Trophoblast cell (in vitro differentiated cells and primary cell): ENCODE measurements at regions not wholly inside any gene's neighbourhood (a gene's known extent, or its start where the extent isn't known, plus 50 kb on each side); places are given as distances from the start of the nearest gene placed in this dataset.

ENCODE experiments used
- DNase-seq, 2 donors: peaks; one replicate each; pipeline ENCODE4 v3.0.0-alpha.2; 2016
- H2AFZ ChIP-seq: 2 replicates; pipeline ENCODE4 v1.6.1; 2013; ENCODE audit warnings: low read length, moderate library complexity, mild to moderate bottlenecking; ENCODE audit not compliant: insufficient read depth, poor library complexity
- H2AK5ac ChIP-seq: 2 replicates; pipeline ENCODE4 v1.6.1; 2013; ENCODE audit warnings: mild to moderate bottlenecking, low read length
- H2BK120ac ChIP-seq: 2 replicates; pipeline ENCODE4 v1.6.1; 2013; ENCODE audit warnings: low read length, mild to moderate bottlenecking, moderate library complexity; ENCODE audit not compliant: insufficient read depth, poor library complexity
- H2BK12ac ChIP-seq: 2 replicates; pipeline ENCODE4 v1.6.1; 2013; ENCODE audit warnings: mild to moderate bottlenecking, low read length, moderate library complexity
- H2BK5ac ChIP-seq: 2 replicates; pipeline ENCODE4 v1.6.1; 2013; ENCODE audit warnings: low read length, low read depth, moderate library complexity, mild to moderate bottlenecking; ENCODE audit not compliant: poor library complexity
- H3K14ac ChIP-seq: 2 replicates; pipeline ENCODE4 v1.6.1; 2013; ENCODE audit warnings: mild to moderate bottlenecking, low read length
- H3K18ac ChIP-seq: 2 replicates; pipeline ENCODE4 v1.6.1; 2013; ENCODE audit warnings: mild to moderate bottlenecking, low read length
- H3K23ac ChIP-seq: 2 replicates; pipeline ENCODE4 v1.6.1; 2013; ENCODE audit warnings: low read length
- H3K27ac ChIP-seq: 2 replicates; pipeline ENCODE4 v1.5.1; 2013; ENCODE audit warnings: low read depth, mild to moderate bottlenecking, inconsistent platforms, low read length, moderate library complexity
- H3K27me3 ChIP-seq: 2 replicates; pipeline ENCODE4 v1.6.1; 2013; ENCODE audit warnings: inconsistent platforms, mild to moderate bottlenecking, low read length, moderate library complexity; ENCODE audit not compliant: insufficient read depth
- H3K36me3 ChIP-seq, 2 experiments: 1 replicate in 1 of 2; 2 replicates in 1 of 2; pipeline ENCODE4 v1.6.1; 2013; ENCODE audit warnings: low read length in 2 of 2, mild to moderate bottlenecking in 2 of 2, moderate library complexity in 1 of 2; ENCODE audit not compliant: insufficient read depth in 2 of 2, control insufficient read depth in 1 of 2
- H3K4ac ChIP-seq: 2 replicates; pipeline ENCODE4 v1.6.1; 2013; ENCODE audit warnings: low read depth, mild to moderate bottlenecking, low read length, moderate library complexity
- H3K4me1 ChIP-seq, 2 experiments: 1 replicate in 1 of 2; 2 replicates in 1 of 2; pipeline ENCODE4 v1.6.1; 2013; ENCODE audit warnings: low read length in 2 of 2, mild to moderate bottlenecking in 2 of 2, moderate library complexity in 1 of 2; ENCODE audit not compliant: insufficient read depth in 2 of 2, control insufficient read depth in 1 of 2
- H3K4me2 ChIP-seq: 2 replicates; pipeline ENCODE4 v1.6.1; 2013; ENCODE audit warnings: inconsistent platforms, mild to moderate bottlenecking, low read length, moderate library complexity
- H3K4me3 ChIP-seq: 2 replicates; pipeline ENCODE4 v1.5.1; 2013; ENCODE audit warnings: mild to moderate bottlenecking, low read depth, low read length, inconsistent platforms
- H3K79me1 ChIP-seq: one replicate; pipeline ENCODE4 v1.6.1; 2013; ENCODE audit warnings: low read length
- H3K79me2 ChIP-seq: 2 replicates; pipeline ENCODE4 v1.6.1; 2013; ENCODE audit warnings: low read length, mild to moderate bottlenecking; ENCODE audit not compliant: control insufficient read depth, insufficient read depth, poor library complexity
- H3K9ac ChIP-seq: 2 replicates; pipeline ENCODE4 v1.6.1; 2013; ENCODE audit warnings: mild to moderate bottlenecking, low read length
- H3K9me3 ChIP-seq: 2 replicates; pipeline ENCODE4 v1.6.1; 2013; ENCODE audit warnings: low read depth, mild to moderate bottlenecking, control low read depth, inconsistent platforms, low read length; ENCODE audit not compliant: insufficient read depth
- H4K12ac ChIP-seq: 2 replicates; pipeline ENCODE4 v1.6.1; 2013; ENCODE audit warnings: low read depth, mild to moderate bottlenecking, low read length, moderate library complexity
- H4K8ac ChIP-seq: 2 replicates; pipeline ENCODE4 v1.6.1; 2013; ENCODE audit warnings: low read depth, mild to moderate bottlenecking, low read length, moderate library complexity
- H4K91ac ChIP-seq: one replicate; pipeline ENCODE4 v1.6.1; 2013; ENCODE audit warnings: low read depth, mild to moderate bottlenecking, low read length, moderate library complexity
- WGBS: extraction: QIAGEN DNeasy Blood & Tissue Kit; methylation state at CpG from one replicate; pipeline ENCODE4 v1.1.7; 2013; ENCODE audit warnings: missing lambda C conversion rate; ENCODE audit not compliant: insufficient read length, insufficient coverage; ENCODE audit errors: extremely low coverage; 5-methylcytosine and 5-hydroxymethylcytosine counted together

DNA sequence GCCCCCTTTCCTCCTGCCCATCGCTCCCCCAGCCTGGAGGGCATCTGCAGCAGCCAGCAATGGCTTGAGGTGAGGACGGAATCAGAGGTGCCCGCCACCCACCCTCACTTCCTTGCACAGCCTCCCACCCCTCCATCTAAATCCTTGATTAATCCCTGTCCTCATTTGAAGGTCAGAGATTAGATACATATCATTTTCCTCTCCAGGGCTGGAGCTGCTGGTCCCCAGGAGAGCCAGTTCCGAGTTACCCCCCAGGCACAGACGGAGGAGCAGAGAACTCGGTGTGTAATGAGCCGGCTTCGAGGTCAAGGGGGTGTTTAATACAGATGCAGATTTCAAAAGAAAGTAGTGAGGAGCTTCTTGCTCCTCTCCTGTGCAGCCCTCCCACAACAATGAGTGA, 542.1 kb downstream of the MN1 start:
- H3K27me3 ChIP-seq: no peaks in the 10 kb centered on the region
- H3K4me2 ChIP-seq: no peak overlapping the region
- H2BK120ac ChIP-seq: no peak overlapping the region
- H2BK12ac ChIP-seq: no peak overlapping the region
- H4K8ac ChIP-seq: no peak overlapping the region
- no peak overlapping the region for H3K27ac ChIP-seq
- no peak overlapping the region for H3K4ac ChIP-seq
- H2BK5ac ChIP-seq: no peak overlapping the region
- H3K9me3 ChIP-seq: peaks cover 6% of the 10 kb centered on the region
- peaks cover 5% of the 10 kb centered on the region for H3K79me1 ChIP-seq
- no peak for DNase-seq
- H3K4me1 ChIP-seq: peaks cover 5 to 8% of the 10 kb centered on the region in 2 experiments
- H3K18ac ChIP-seq: no peak overlapping the region
- peaks cover 3% of the 10 kb centered on the region for H3K79me2 ChIP-seq
- H3K23ac ChIP-seq: no peak overlapping the region
- H3K14ac ChIP-seq: no peak overlapping the region
- H2AFZ ChIP-seq: no peak overlapping the region
- H4K12ac ChIP-seq: no peak overlapping the region
- no peak overlapping the region for H3K4me3 ChIP-seq
- no CpG with 5 or more reads among the region's 8 CpGs for WGBS
- H3K36me3 ChIP-seq: no peaks in the 10 kb centered on the region
- no peak overlapping the region for H4K91ac ChIP-seq
- no peak overlapping the region for H3K9ac ChIP-seq
- H2AK5ac ChIP-seq: no peak overlapping the region

DNA sequence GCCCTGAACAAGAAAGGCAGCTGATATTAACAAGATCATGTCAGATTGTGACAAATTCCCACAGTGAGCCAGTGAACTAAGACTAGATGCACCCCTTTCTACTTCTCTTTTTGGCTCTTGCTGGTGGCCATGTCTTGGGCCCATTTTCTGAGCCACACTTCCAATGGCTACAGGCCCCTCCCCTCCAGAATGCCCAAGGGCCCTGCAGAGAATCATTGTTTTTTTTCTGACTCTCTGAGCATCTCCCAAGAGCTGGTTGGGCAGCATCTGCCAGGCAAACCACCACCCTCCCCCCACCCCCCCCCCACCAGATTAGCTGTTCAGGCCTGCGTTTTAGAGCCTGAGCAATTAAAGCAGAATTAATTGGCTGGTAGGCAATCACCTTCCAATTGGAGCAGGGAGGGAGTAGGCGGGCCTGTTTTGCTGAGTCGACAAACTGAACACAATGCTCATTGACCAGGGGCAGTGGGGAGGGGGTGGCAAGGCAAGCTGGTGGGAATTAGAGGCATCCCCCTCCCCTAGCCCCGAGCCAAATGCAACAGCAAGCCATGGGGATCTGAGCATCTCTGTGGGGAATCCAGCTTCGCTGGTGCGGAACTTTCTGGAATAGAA, 541.4 kb downstream of the MN1 start:
- no peak overlapping the region for H3K18ac ChIP-seq
- no peak overlapping the region for H2AK5ac ChIP-seq
- H3K79me1 ChIP-seq: peaks cover 5% of the 10 kb centered on the region
- H3K14ac ChIP-seq: no peak overlapping the region
- H2BK5ac ChIP-seq: no peak overlapping the region
- H3K9ac ChIP-seq: no peak overlapping the region
- no peak overlapping the region for H4K91ac ChIP-seq
- no peak overlapping the region for H3K4ac ChIP-seq
- H3K9me3 ChIP-seq: peaks cover 4% of the 10 kb centered on the region
- no peak overlapping the region for H3K23ac ChIP-seq
- H3K4me2 ChIP-seq: no peak overlapping the region
- no peak overlapping the region for H3K27ac ChIP-seq
- peaks cover 3% of the 10 kb centered on the region for H3K79me2 ChIP-seq
- no peak overlapping the region for H2BK120ac ChIP-seq
- H3K4me1 ChIP-seq: peaks cover 5 to 8% of the 10 kb centered on the region in 2 experiments
- H3K27me3 ChIP-seq: no peaks in the 10 kb centered on the region
- no peak overlapping the region for H4K8ac ChIP-seq
- H4K12ac ChIP-seq: no peak overlapping the region
- no CpG with 5 or more reads among the region's 6 CpGs for WGBS
- no peak overlapping the region for H3K4me3 ChIP-seq
- H3K36me3 ChIP-seq: no peaks in the 10 kb centered on the region
- H2AFZ ChIP-seq: no peak overlapping the region
- DNase-seq: no peak
- no peak overlapping the region for H2BK12ac ChIP-seq

DNA sequence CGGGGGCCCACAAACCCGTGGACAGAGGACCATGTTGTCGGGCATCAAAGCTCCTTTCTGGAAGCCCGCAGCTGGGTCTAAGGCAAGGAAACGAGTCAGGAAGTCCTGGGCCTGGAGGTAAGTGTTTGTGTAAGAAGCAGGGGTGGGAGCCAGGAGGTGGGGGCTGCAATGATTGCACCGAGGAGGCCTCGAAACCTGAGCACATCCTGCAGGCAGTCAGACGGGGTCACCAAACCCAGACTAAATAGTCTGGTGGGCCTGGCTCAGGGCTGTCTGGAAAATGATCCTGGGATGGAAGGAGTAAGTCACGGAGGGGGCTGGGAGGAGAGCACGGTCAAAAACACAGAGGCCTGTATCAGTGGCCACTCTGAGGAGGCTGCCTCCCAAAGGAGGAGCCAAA, 539.2 kb downstream of the MN1 start:
- WGBS: no CpG with 5 or more reads among the region's 10 CpGs
- no peaks in the 10 kb centered on the region for H3K36me3 ChIP-seq
- no peak overlapping the region for H2AFZ ChIP-seq
- no peak for DNase-seq
- peaks cover 3% of the 10 kb centered on the region for H3K79me2 ChIP-seq
- H3K27me3 ChIP-seq: no peaks in the 10 kb centered on the region
- H2BK120ac ChIP-seq: no peak overlapping the region
- peaks cover 5% of the 10 kb centered on the region for H3K79me1 ChIP-seq
- H4K8ac ChIP-seq: no peak overlapping the region
- H3K4ac ChIP-seq: no peak overlapping the region
- no peak overlapping the region for H2AK5ac ChIP-seq
- H3K27ac ChIP-seq: no peak overlapping the region
- no peak overlapping the region for H3K4me3 ChIP-seq
- no peak overlapping the region for H3K14ac ChIP-seq
- H2BK5ac ChIP-seq: no peak overlapping the region
- H3K18ac ChIP-seq: no peak overlapping the region
- H4K91ac ChIP-seq: peak overlapping the region; percentile 82
- peaks cover 5 to 8% of the 10 kb centered on the region in 2 experiments for H3K4me1 ChIP-seq
- no peak overlapping the region for H2BK12ac ChIP-seq
- H4K12ac ChIP-seq: no peak overlapping the region
- no peak overlapping the region for H3K23ac ChIP-seq
- H3K4me2 ChIP-seq: no peak overlapping the region
- H3K9ac ChIP-seq: no peak overlapping the region
- peaks cover 2% of the 10 kb centered on the region for H3K9me3 ChIP-seq

DNA sequence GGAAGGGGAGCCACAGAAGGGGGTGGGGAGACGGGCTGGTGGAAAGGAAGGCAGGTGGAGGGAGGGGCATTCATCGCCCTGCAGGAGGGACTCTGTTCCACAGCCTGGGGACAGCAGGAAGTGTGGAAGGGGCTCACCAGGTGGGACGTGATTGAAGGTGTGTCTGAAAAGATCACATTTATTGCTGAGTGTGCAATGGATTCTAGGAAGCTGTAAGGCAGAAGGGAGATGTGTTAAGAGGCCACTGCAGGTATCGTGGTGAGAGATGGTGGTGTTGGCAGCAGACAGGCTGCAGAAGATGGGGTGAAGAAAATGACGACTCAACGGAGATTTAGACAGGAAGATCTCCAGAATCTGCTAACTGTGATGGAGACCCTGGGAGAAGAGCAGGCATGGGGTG, 537.4 kb downstream of the MN1 start:
- no peak overlapping the region for H2BK120ac ChIP-seq
- H3K4ac ChIP-seq: no peak overlapping the region
- H3K27me3 ChIP-seq: no peaks in the 10 kb centered on the region
- no peak overlapping the region for H2BK5ac ChIP-seq
- H3K23ac ChIP-seq: no peak overlapping the region
- no peak overlapping the region for H3K9ac ChIP-seq
- no peak overlapping the region for H2BK12ac ChIP-seq
- no peaks in the 10 kb centered on the region for H3K36me3 ChIP-seq
- peaks cover 5% of the 10 kb centered on the region for H3K79me1 ChIP-seq
- WGBS: no CpG with 5 or more reads among the region's 6 CpGs
- H3K18ac ChIP-seq: no peak overlapping the region
- H3K14ac ChIP-seq: no peak overlapping the region
- peaks cover 2% of the 10 kb centered on the region for H3K9me3 ChIP-seq
- no peak overlapping the region for H4K12ac ChIP-seq
- H3K79me2 ChIP-seq: peaks cover 3% of the 10 kb centered on the region
- H4K91ac ChIP-seq: peak overlapping the region; percentile 32
- no peak overlapping the region for H3K27ac ChIP-seq
- no peak overlapping the region for H2AFZ ChIP-seq
- H2AK5ac ChIP-seq: no peak overlapping the region
- no peak overlapping the region for H3K4me2 ChIP-seq
- peaks cover 5 to 8% of the 10 kb centered on the region in 2 experiments for H3K4me1 ChIP-seq
- no peak overlapping the region for H3K4me3 ChIP-seq
- no peak for DNase-seq
- H4K8ac ChIP-seq: no peak overlapping the region
